ENCODE measurements at regions not wholly inside any gene's neighbourhood (a gene's known extent, or its start where the extent isn't known, plus 50 kb on each side); places are given as distances from the start of the nearest gene placed in this dataset.

GRCh38 chr22:48316257-48317250 lies 1511.1 kb downstream of the BRD1 start:
- H3K27ac Mint-ChIP-seq: no peak overlapping the region
- 81% methylated on average over 19 of the region's 19 CpGs for WGBS (ENCODE audit: insufficient coverage)
- no peaks in the 10 kb centered on the region for H3K4me1 Mint-ChIP-seq
- peaks cover 8% of the 10 kb centered on the region for H3K9me3 Mint-ChIP-seq (ENCODE audit: insufficient read depth)
- no peak overlapping the region for H3K4me2 ChIP-seq (replicated peaks; ENCODE audit: low read depth, low read length, poor library complexity, severe bottlenecking)
- DNase-seq (no peak), ATAC-seq (ENCODE audit: low read depth) (no peak)
- H3K27ac ChIP-seq (ENCODE audit: low read length in 2 of 2): no peak overlapping the region
- intact Hi-C loops (cut with micrococcal nuclease): no loop called here
- H3K4me3 ChIP-seq (ENCODE audit: control extremely low read depth in 1 of 5, extremely low read depth in 1 of 5, insufficient read depth in 1 of 5, low read depth in 2 of 5, low read length in 4 of 5): no peak overlapping the region
- H4K20me1 ChIP-seq (ENCODE audit: control insufficient read depth, insufficient read depth, low read length, poor library complexity, severe bottlenecking): no peaks in the 10 kb centered on the region
- no peak overlapping the region for H3K9ac ChIP-seq (ENCODE audit: low read length)
- H3K27me3 ChIP-seq (replicated peaks in 1 of 4; ENCODE audit: control extremely low read depth in 1 of 4, control insufficient read depth in 3 of 4, insufficient read depth in 4 of 4, low read length in 3 of 4): peaks cover 0 to 6% (median 0%) of the 10 kb centered on the region in 4 experiments
- H2AFZ ChIP-seq (ENCODE audit: insufficient read depth, low read depth, low read length, poor library complexity, severe bottlenecking): no peak overlapping the region
- no peaks in the 10 kb centered on the region for H3K36me3 ChIP-seq (replicated peaks in 1 of 2; ENCODE audit: control extremely low read depth in 1 of 2, control insufficient read depth in 1 of 2, extremely low read depth in 1 of 2, insufficient read depth in 2 of 2, low read length in 1 of 2)
- no peak overlapping the region for H3K4me3 Mint-ChIP-seq
- peaks cover 7% of the 10 kb centered on the region for H3K27me3 Mint-ChIP-seq
- TF ChIP-seq CTCF (IDR thresholded peaks at IDR 0.05) (no peak), EZH2 (IDR thresholded peaks at IDR 0.05; ENCODE audit: borderline replicate concordance, insufficient read depth, low read depth, low read length, poor library complexity, severe bottlenecking) (no peak)
- no peaks in the 10 kb centered on the region for H3K4me1 ChIP-seq (ENCODE audit: control insufficient read depth in 2 of 2, insufficient read depth in 2 of 2, low read length in 2 of 2)
- H3K79me2 ChIP-seq (ENCODE audit: control insufficient read depth, insufficient read depth, low read length): no peaks in the 10 kb centered on the region
- CTCF ChIA-PET: no interaction called here
- peaks cover 2 to 39% (median 5%) of the 10 kb centered on the region in 3 donors for H3K9me3 ChIP-seq (ENCODE audit: control extremely low read depth in 1 of 3, control insufficient read depth in 2 of 3, insufficient read depth in 1 of 3, low read length in 2 of 3)
- POLR2A ChIA-PET: no interaction called here
